ENCODE measurements at regions not wholly inside any gene's neighbourhood (a gene's known extent, or its start where the extent isn't known, plus 50 kb on each side); places are given as distances from the start of the nearest gene placed in this dataset.

- Histone ChIP-seq H3K27ac (no peak overlapping the region), H4K20me1 (ENCODE audit: insufficient read depth, poor library complexity, severe bottlenecking) (no peaks in the 10 kb centered on the region), H3K9me2 (replicated peaks; ENCODE audit: insufficient read depth) (no peaks in the 10 kb centered on the region), H3K9me3 (ENCODE audit: low read depth) (no peaks in the 10 kb centered on the region), H3K4me3 (no peak overlapping the region), H2AFZ (no peak overlapping the region), H3K36me3 (replicated peaks; ENCODE audit: insufficient read depth, low read depth) (no peaks in the 10 kb centered on the region), H3K4me1 (ENCODE audit: insufficient read depth) (no peaks in the 10 kb centered on the region), H3K4me2 (no peak overlapping the region), H3K27me3 (no peaks in the 10 kb centered on the region), H3K79me2 (no peaks in the 10 kb centered on the region)
- WGBS (ENCODE audit: low lambda C conversion rate, missing lambda C conversion rate) = 68% methylated on average over 9 of the region's 9 CpGs
- TF ChIP-seq EZH2 (IDR thresholded peaks at IDR 0.05; ENCODE audit: borderline replicate concordance) (no peak), CTCF (IDR thresholded peaks at IDR 0.05; ENCODE audit: poor library complexity) (no peak), EZH2phosphoT487 (IDR thresholded peaks at IDR 0.05; ENCODE audit: low read depth, severe bottlenecking, unreplicated experiment) (no peak)
- no peak for DNase-seq (ENCODE audit: low spot score)
These were observed 97.1 kb upstream of the CEP85L start for GRCh38 chr6:118748311-118749062.

GRCh38 chr6:118746825-118747174, 95.4 kb upstream of the CEP85L start:
- Histone ChIP-seq H3K4me3 (no peak overlapping the region), H2AFZ (no peak overlapping the region), H3K9me3 (ENCODE audit: low read depth) (no peaks in the 10 kb centered on the region), H3K27me3 (no peaks in the 10 kb centered on the region), H3K79me2 (no peaks in the 10 kb centered on the region), H3K27ac (no peak overlapping the region), H3K36me3 (replicated peaks; ENCODE audit: insufficient read depth, low read depth) (no peaks in the 10 kb centered on the region), H3K4me1 (ENCODE audit: insufficient read depth) (no peaks in the 10 kb centered on the region), H3K9me2 (replicated peaks; ENCODE audit: insufficient read depth) (no peaks in the 10 kb centered on the region), H4K20me1 (ENCODE audit: insufficient read depth, poor library complexity, severe bottlenecking) (no peaks in the 10 kb centered on the region), H3K4me2 (no peak overlapping the region)
- no peak for DNase-seq (ENCODE audit: low spot score)
- TF ChIP-seq EZH2 (IDR thresholded peaks at IDR 0.05; ENCODE audit: borderline replicate concordance) (no peak), CTCF (IDR thresholded peaks at IDR 0.05; ENCODE audit: poor library complexity) (no peak), EZH2phosphoT487 (IDR thresholded peaks at IDR 0.05; ENCODE audit: low read depth, severe bottlenecking, unreplicated experiment) (no peak)

- Histone ChIP-seq H3K36me3 (replicated peaks; ENCODE audit: insufficient read depth, low read depth) (no peaks in the 10 kb centered on the region), H3K4me2 (no peak overlapping the region), H3K9me3 (ENCODE audit: low read depth) (no peaks in the 10 kb centered on the region), H3K27me3 (no peaks in the 10 kb centered on the region), H2AFZ (no peak overlapping the region), H3K4me3 (no peak overlapping the region), H3K27ac (no peak overlapping the region), H3K9me2 (replicated peaks; ENCODE audit: insufficient read depth) (no peaks in the 10 kb centered on the region), H3K4me1 (ENCODE audit: insufficient read depth) (no peaks in the 10 kb centered on the region), H3K79me2 (no peaks in the 10 kb centered on the region), H4K20me1 (ENCODE audit: insufficient read depth, poor library complexity, severe bottlenecking) (no peaks in the 10 kb centered on the region)
- no peak for TF ChIP-seq CTCF (IDR thresholded peaks at IDR 0.05; ENCODE audit: poor library complexity)
- no peak for TF ChIP-seq EZH2phosphoT487 (IDR thresholded peaks at IDR 0.05; ENCODE audit: low read depth, severe bottlenecking, unreplicated experiment)
- TF ChIP-seq EZH2 (IDR thresholded peaks at IDR 0.05; ENCODE audit: borderline replicate concordance) = no peak
- 76% methylated on average over 6 of the region's 6 CpGs for WGBS (ENCODE audit: low lambda C conversion rate, missing lambda C conversion rate)
- no peak for DNase-seq (ENCODE audit: low spot score)
These were observed 94.9 kb upstream of the CEP85L start for GRCh38 chr6:118746145-118746824.

All from hepatocyte (in vitro differentiated cells).